BE2C (cell line): ENCODE measurements at regions not wholly inside any gene's neighbourhood (a gene's known extent, or its start where the extent isn't known, plus 50 kb on each side); places are given as distances from the start of the nearest gene placed in this dataset.

Source experiments
- DNase-seq: peaks from one replicate; pipeline ENCODE4 v3.0.0-alpha.2; 2020
- H3K27me3 ChIP-seq: fragments of 250-450 bp; sonication (Bioruptor Pico); 2 replicates; pipeline ENCODE4 v1.5.1; 2020; ENCODE audit warnings: mild to moderate bottlenecking
- H3K36me3 ChIP-seq: fragments of 250-450 bp; sonication (Bioruptor Pico); 2 replicates; pipeline ENCODE4 v1.5.1; 2020; ENCODE audit warnings: mild to moderate bottlenecking
- H3K4me1 ChIP-seq: fragments of 250-450 bp; sonication (Bioruptor Pico); 2 replicates; pipeline ENCODE4 v1.5.1; 2020
- H3K4me3 ChIP-seq: 2 replicates; pipeline ENCODE4 v1.5.1; 2011; ENCODE audit warnings: low read depth, low read length
- H3K9me3 ChIP-seq: fragments of 250-450 bp; sonication (Bioruptor Pico); 2 replicates; pipeline ENCODE4 v1.5.1; 2020
- TF ChIP-seq, protein P1 (sequence below): IDR thresholded peaks from 2 replicates; pipeline ENCODE4 v1.5.1; 2012; ENCODE audit warnings: mild to moderate bottlenecking, low read depth, low read length

DNA sequence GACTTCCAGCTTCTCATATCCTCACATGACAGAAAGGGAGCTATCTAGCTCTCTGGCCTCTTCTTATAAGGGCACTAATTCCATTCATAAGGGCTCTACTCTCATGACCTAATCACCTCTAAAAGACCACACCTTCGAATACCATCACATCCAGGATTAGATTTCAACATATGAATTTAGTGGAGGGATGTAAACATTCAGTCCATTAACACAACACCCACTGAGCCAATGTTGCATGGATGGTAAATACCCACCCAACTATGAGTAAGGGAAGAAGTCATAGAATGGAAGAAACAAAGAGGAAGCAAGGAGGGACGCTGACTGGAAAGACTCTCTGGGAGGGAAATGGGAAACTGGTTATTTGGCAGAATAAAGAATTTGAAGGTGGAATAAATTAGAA is 112.6 kb upstream of the CCDC112 start:
- H3K9me3 ChIP-seq = no peaks in the 10 kb centered on the region
- TF ChIP-seq, protein P1, sequence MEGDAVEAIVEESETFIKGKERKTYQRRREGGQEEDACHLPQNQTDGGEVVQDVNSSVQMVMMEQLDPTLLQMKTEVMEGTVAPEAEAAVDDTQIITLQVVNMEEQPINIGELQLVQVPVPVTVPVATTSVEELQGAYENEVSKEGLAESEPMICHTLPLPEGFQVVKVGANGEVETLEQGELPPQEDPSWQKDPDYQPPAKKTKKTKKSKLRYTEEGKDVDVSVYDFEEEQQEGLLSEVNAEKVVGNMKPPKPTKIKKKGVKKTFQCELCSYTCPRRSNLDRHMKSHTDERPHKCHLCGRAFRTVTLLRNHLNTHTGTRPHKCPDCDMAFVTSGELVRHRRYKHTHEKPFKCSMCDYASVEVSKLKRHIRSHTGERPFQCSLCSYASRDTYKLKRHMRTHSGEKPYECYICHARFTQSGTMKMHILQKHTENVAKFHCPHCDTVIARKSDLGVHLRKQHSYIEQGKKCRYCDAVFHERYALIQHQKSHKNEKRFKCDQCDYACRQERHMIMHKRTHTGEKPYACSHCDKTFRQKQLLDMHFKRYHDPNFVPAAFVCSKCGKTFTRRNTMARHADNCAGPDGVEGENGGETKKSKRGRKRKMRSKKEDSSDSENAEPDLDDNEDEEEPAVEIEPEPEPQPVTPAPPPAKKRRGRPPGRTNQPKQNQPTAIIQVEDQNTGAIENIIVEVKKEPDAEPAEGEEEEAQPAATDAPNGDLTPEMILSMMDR = no peak
- no peaks in the 10 kb centered on the region for H3K4me1 ChIP-seq
- H3K36me3 ChIP-seq = no peaks in the 10 kb centered on the region
- peaks cover 3% of the 10 kb centered on the region; the same call in 1 of the 2 replicates for H3K27me3 ChIP-seq
- no peak overlapping the region for H3K4me3 ChIP-seq
- no peak for DNase-seq

DNA sequence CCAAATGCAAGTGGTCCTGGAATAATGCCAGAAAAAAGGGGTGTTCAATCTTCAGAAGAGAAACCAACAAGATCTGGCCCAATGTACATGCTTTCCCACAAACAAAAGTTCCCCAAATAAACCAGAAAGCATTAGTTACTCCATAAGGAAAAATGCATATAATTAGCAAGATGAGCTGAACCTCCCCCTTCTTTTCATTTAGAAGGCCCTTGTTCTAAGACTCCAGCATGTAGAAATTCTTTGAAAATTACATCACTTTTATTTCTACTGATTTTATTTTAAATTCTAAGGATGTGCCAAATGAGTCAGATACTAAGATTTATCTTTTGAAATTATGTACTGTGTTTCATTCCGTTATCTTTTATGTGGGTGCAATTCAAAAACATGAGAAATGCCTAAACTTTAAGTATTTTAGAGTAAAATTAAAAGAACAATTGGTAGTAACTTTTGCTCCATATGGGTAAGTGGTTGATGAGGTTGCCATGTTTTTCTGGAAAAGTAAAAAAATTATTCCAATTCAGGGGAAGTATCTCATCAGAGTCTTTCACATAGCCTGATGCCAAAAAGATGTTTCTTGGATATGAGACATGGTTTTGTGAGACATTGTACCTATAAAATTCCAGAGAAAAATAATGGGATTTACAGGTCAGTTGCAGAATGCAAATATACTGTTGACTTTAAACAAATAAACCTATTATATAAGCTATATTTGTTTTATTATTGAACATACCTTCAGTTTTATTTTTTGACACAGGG is 106.5 kb upstream of the CCDC112 start:
- Histone ChIP-seq H3K9me3 (no peaks in the 10 kb centered on the region), H3K4me3 (no peak overlapping the region), H3K27me3 (no peaks in the 10 kb centered on the region), H3K36me3 (no peaks in the 10 kb centered on the region), H3K4me1 (no peaks in the 10 kb centered on the region)
- no peak for DNase-seq
- TF ChIP-seq, protein P1 = no peak

DNA sequence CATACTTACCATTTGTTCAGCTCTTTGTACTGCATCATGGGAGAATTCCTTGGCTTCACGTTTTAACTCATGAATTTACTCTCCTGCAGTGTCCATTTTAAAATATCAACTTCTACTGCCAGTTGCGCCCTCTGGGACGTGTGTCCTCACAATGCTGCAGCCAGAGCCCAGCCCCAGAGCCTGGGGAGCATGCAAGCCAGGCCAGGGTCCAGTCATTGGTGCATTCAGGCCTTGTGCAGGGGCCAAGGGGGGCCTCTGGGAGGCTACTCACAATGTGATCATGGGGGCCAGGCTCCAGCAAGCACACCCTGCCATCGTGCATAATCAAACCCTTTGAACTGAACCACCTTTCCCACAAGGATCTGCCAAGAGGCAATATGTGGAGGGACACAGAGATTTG is 105.6 kb upstream of the CCDC112 start:
- no peak for DNase-seq
- TF ChIP-seq, protein P1 = no peak
- Histone ChIP-seq H3K9me3 (no peaks in the 10 kb centered on the region), H3K27me3 (no peaks in the 10 kb centered on the region), H3K36me3 (no peaks in the 10 kb centered on the region), H3K4me3 (no peak overlapping the region), H3K4me1 (no peaks in the 10 kb centered on the region)

DNA sequence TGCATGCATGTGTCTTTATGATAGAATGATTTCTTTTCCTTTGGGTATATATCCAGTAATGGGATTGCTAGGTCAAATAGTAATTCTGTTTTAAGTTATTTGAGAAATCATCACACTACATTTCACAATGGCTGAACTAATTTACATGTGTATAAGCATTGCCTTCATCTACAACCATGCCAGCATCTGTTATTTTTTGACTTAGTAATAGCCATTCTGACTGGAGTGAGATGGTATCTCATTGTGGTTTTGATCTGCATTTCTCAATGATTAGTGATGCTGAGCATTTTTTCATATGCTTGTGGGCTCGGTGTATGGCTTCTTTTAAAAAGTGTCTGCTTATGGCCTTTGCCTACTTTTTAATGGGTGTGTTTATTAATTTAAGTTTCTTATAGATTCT is 102.3 kb upstream of the CCDC112 start:
- TF ChIP-seq, protein P1 = no peak
- Histone ChIP-seq H3K4me3 (no peak overlapping the region), H3K36me3 (no peaks in the 10 kb centered on the region), H3K27me3 (no peaks in the 10 kb centered on the region), H3K4me1 (no peaks in the 10 kb centered on the region), H3K9me3 (no peaks in the 10 kb centered on the region)
- no peak for DNase-seq

- no peaks in the 10 kb centered on the region for H3K27me3 ChIP-seq
- H3K4me3 ChIP-seq = no peak overlapping the region
- no peaks in the 10 kb centered on the region for H3K36me3 ChIP-seq
- DNase-seq = no peak
- TF ChIP-seq, protein P1 = no peak
- H3K9me3 ChIP-seq = no peaks in the 10 kb centered on the region
- no peaks in the 10 kb centered on the region for H3K4me1 ChIP-seq
Measured at GRCh38 chr5:115396688-115397087, 100.2 kb upstream of the CCDC112 start.

DNA sequence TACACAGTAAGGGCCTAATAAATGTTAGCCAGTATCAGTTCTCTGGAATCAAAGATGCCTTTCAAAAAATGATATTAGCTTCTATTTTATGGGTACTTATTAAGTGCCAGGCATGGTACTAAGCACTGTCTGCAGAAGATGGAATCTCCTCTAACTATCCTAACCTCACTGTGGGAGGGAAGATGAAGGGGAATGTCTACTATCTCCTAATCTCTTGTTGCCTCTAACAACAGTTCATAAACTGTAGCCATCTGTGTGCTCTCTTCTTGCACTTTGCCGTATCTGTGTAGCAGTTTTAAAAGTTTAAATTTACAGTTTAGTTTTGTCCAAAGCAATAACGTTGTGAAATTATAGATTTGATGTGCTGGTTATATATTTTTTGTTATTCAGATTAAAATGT is 99.6 kb upstream of the CCDC112 start:
- Histone ChIP-seq H3K4me3 (no peak overlapping the region), H3K27me3 (no peaks in the 10 kb centered on the region), H3K4me1 (no peaks in the 10 kb centered on the region), H3K9me3 (no peaks in the 10 kb centered on the region), H3K36me3 (no peaks in the 10 kb centered on the region)
- TF ChIP-seq, protein P1 = no peak
- DNase-seq = no peak
